ENCODE measurements at regions not wholly inside any gene's neighbourhood (a gene's known extent, or its start where the extent isn't known, plus 50 kb on each side); places are given as distances from the start of the nearest gene placed in this dataset.

GRCh38 chr10:33783078-33783477 is 448.6 kb upstream of the NRP1 start:
- TF ChIP-seq POLR2A (IDR thresholded peaks at IDR 0.05) (no peak), CTCF (IDR thresholded peaks at IDR 0.05) (no peak)
